CD4-positive, alpha-beta memory T cell (primary cell): ENCODE measurements at regions not wholly inside any gene's neighbourhood (a gene's known extent, or its start where the extent isn't known, plus 50 kb on each side); places are given as distances from the start of the nearest gene placed in this dataset.

Experiments
- CTCF ChIA-PET: fragments of 350-600 bp; sonication (Branson Sonifier 250); formaldehyde crosslinking; loops from one replicate; lab custom pipeline; 2021; ENCODE audit warnings: inconsistent platforms; ENCODE audit not compliant: partially characterized antibody; lab: Charles Lee
- POLR2A ChIA-PET: fragments of 350-600 bp; sonication (Branson Sonifier 250); formaldehyde crosslinking; loops from one replicate; lab custom pipeline; 2021; ENCODE audit not compliant: partially characterized antibody; lab: Charles Lee
- DNase-seq, 5 donors: peaks; one replicate each; pipeline versions ENCODE4 v3.0.0 to v3.0.0-alpha.2; 2020 to 2022; ENCODE audit warnings: mixed read lengths in 1 of 5
- H3K27ac ChIP-seq: one replicate; pipeline ENCODE4 v1.7.0; 2013; ENCODE audit warnings: low read depth, low read length
- H3K27me3 ChIP-seq: 2 replicates; pipeline ENCODE4 v1.7.0; 2013; ENCODE audit warnings: mild to moderate bottlenecking, low read length, moderate library complexity; ENCODE audit not compliant: insufficient read depth
- H3K36me3 ChIP-seq: 2 replicates; pipeline ENCODE4 v1.7.0; 2013; ENCODE audit warnings: mild to moderate bottlenecking, low read length, moderate library complexity; ENCODE audit not compliant: insufficient read depth
- H3K4me1 ChIP-seq: 2 replicates; pipeline ENCODE4 v1.7.0; 2013; ENCODE audit warnings: mild to moderate bottlenecking, low read length, moderate library complexity; ENCODE audit not compliant: insufficient read depth
- H3K4me3 ChIP-seq, 2 donors: one replicate each; pipeline ENCODE4 v1.7.0; 2013; ENCODE audit warnings: low read length in 2 of 2, mild to moderate bottlenecking in 1 of 2
- H3K9me3 ChIP-seq, 2 donors: one replicate each; pipeline ENCODE4 v1.7.0; 2013; ENCODE audit warnings: low read length in 2 of 2, control low read depth in 1 of 2; ENCODE audit not compliant: control insufficient read depth in 1 of 2
- H3K27ac Mint-ChIP-seq, 7 donors: one replicate each; pipeline ENCODE4 v1.8.0; 2020 to 2021; ENCODE audit warnings: mixed read lengths in 7 of 7, mild to moderate bottlenecking in 6 of 7, inconsistent platforms in 3 of 7, moderate library complexity in 3 of 7
- H3K27me3 Mint-ChIP-seq, 2 donors: one replicate each; pipeline ENCODE4 v1.8.0; 2020 to 2021; ENCODE audit warnings: mixed read lengths in 2 of 2
- H3K36me3 Mint-ChIP-seq, 2 donors: one replicate each; pipeline ENCODE4 v1.8.0; 2020 to 2021; ENCODE audit warnings: mixed read lengths in 2 of 2, inconsistent platforms in 1 of 2, mild to moderate bottlenecking in 1 of 2
- H3K4me1 Mint-ChIP-seq, 4 donors: one replicate each; pipeline ENCODE4 v1.8.0; 2020 to 2021; ENCODE audit warnings: mixed read lengths in 4 of 4, mild to moderate bottlenecking in 1 of 4
- H3K4me3 Mint-ChIP-seq, 8 donors: one replicate each; pipeline ENCODE4 v1.8.0; 2020 to 2021; ENCODE audit warnings: mixed read lengths in 8 of 8, mild to moderate bottlenecking in 7 of 8, moderate library complexity in 6 of 8, inconsistent platforms in 3 of 8
- H3K9me3 Mint-ChIP-seq, 8 donors: one replicate each; pipeline ENCODE4 v1.8.0; 2020 to 2021; ENCODE audit warnings: mixed read lengths in 8 of 8, mild to moderate bottlenecking in 5 of 8, inconsistent platforms in 3 of 8, moderate library complexity in 1 of 8
- intact Hi-C: fragments of 100-400 bp; cut with micrococcal nuclease; formaldehyde crosslinking; loops from one replicate; pipeline ENCODE4 v1.15.1; 2023

DNA sequence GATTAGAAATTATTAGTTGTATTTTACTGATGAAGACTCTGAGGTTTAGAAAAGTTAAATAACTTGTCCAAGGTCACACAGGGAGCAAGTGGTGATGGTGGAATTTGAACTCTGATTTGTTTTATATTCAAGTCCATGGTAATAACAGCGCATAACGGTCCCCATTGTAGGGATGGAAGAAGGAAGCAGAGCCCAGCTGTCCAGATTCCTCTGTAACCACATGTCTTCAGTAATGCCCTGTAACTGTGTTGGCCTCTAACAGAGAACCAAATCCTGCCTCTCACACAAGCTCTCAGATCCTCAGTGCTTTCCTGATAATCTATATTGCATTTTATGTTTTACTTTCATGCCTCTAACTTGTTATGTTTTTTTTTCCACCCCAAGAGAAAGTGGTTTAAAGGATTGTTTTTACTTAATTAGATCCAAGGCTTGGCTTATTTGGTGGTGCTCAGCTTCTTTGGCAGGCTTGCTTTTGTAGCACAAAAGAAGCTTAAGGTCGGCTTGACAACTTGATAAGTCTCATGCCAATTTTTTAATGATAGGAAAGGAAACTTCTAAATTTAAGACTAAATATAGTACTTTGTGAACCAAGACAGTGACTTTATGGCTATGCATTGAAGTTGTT lies 105.1 kb upstream of the SEL1L start:
- ChIA-PET CTCF (no interaction called here), POLR2A (no interaction called here)
- Mint-ChIP-seq H3K4me1 (no peaks in the 10 kb centered on the region), H3K27me3 (peaks cover 0 to 1% of the 10 kb centered on the region in 2 donors), H3K36me3 (no peaks in the 10 kb centered on the region), H3K27ac (no peak overlapping the region), H3K9me3 (peaks cover 0 to 5% (median 0%) of the 10 kb centered on the region in 8 donors), H3K4me3 (no peak overlapping the region)
- no peak for DNase-seq
- Histone ChIP-seq H3K9me3 (no peaks in the 10 kb centered on the region), H3K36me3 (no peaks in the 10 kb centered on the region), H3K4me3 (no peak overlapping the region), H3K27me3 (no peaks in the 10 kb centered on the region), H3K27ac (no peak overlapping the region), H3K4me1 (no peaks in the 10 kb centered on the region)
- intact Hi-C loops: no loop called here

DNA sequence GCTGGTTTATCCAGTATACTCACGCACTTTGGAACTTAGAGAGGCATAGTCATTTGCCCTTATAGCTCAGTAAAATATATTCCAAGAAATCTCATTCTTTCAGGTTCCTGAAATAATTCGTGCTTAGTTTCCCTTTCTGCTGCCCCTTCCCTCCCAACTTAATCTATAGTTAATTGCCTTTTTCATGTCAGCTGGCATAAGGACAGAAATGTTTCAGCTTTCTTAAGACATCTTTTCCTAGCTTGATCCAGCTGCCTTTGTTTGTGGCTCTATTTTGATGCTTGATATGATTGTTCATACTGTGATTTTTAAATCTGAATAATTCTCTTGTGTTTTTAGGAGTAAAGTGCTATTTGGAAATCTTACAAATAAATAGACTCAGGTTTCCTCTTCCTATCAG lies 120.0 kb upstream of the SEL1L start:
- Histone ChIP-seq H3K4me1 (no peaks in the 10 kb centered on the region), H3K27ac (no peak overlapping the region), H3K27me3 (no peaks in the 10 kb centered on the region), H3K36me3 (no peaks in the 10 kb centered on the region), H3K9me3 (no peaks in the 10 kb centered on the region), H3K4me3 (no peak overlapping the region)
- Mint-ChIP-seq H3K4me3 (no peak overlapping the region), H3K4me1 (no peaks in the 10 kb centered on the region), H3K36me3 (no peaks in the 10 kb centered on the region), H3K27me3 (peaks cover 0 to 2% of the 10 kb centered on the region in 2 donors), H3K9me3 (peaks cover 0 to 9% (median 1%) of the 10 kb centered on the region in 8 donors), H3K27ac (no peak overlapping the region)
- ChIA-PET CTCF (no interaction called here), POLR2A (no interaction called here)
- no peak for DNase-seq
- intact Hi-C loops: no loop called here

DNA sequence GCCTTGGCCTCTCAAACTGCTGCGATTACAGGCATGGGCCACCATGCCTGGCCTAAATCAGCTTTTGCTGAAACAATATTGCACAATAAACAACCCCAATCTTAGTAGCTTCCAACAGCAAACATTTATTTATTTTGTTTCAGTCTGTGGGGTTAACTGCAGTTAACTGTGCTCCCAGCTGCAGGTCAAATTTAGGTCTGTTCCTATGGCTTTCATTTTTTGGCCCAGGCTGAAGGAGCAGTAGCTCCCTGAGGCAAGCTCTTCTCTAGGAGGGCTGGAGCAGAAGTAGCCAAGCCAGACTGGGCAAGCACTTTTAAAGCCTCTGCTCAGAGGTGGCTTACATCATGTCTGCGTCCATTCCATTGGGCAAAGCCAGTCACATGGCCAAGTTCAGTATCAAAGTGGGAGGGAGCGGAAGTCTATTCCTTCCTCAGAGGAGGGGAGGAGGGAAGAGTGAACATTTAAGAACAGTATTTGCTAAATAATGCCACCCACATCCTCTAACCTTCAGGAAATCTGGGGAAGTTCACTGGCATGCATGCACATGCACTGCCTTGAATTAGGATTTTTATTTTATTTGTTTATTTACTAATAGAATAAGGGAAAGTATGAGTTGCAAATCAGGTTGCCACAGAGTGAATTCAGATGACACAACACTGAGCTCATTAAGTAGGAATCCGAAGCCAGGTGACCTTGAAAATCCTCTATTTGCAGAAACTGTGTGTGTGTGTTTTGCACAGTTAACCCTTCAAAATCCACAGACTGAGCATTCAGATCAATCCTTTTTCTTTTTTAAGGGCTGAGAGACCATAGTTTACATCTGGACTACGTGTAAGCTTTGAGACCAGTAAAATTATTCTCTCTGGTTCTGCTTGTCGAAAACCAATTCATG lies 122.0 kb upstream of the SEL1L start:
- no peaks in the 10 kb centered on the region for H3K27me3 ChIP-seq
- peaks cover 0 to 2% of the 10 kb centered on the region in 2 donors for H3K27me3 Mint-ChIP-seq
- no peak overlapping the region for H3K27ac ChIP-seq
- H3K9me3 ChIP-seq: no peaks in the 10 kb centered on the region
- H3K9me3 Mint-ChIP-seq: peaks cover 0 to 7% (median 2%) of the 10 kb centered on the region in 8 donors
- ChIA-PET CTCF (no interaction called here), POLR2A (no interaction called here)
- DNase-seq: no peak
- intact Hi-C loops: no loop called here
- no peaks in the 10 kb centered on the region for H3K36me3 Mint-ChIP-seq
- H3K4me1 Mint-ChIP-seq: no peaks in the 10 kb centered on the region
- H3K27ac Mint-ChIP-seq: no peak overlapping the region
- H3K4me3 ChIP-seq: no peak overlapping the region
- no peaks in the 10 kb centered on the region for H3K4me1 ChIP-seq
- H3K36me3 ChIP-seq: no peaks in the 10 kb centered on the region
- H3K4me3 Mint-ChIP-seq: no peak overlapping the region

DNA sequence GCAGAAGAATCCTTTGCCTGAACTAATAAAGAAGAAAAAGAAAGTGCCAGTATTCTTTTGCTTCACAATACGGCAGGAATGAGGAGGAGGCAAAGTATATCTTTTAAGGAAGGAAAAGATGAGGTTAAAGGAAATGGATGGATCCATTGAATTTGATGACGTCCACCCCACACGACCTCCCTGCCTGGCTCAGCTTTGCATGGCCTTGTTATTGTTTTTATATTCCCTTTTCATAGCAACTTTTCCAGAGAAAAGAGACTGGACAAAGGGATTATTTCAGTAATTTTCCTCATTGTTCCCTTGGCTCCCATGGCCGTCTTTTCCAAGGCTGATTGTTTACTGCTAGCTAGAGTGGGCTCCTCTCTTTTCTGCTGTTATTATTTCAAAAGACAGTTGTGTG lies 123.2 kb upstream of the SEL1L start:
- no peak overlapping the region for H3K27ac Mint-ChIP-seq
- no peaks in the 10 kb centered on the region for H3K4me1 Mint-ChIP-seq
- H3K4me1 ChIP-seq: no peaks in the 10 kb centered on the region
- intact Hi-C loops: no loop called here
- H3K36me3 ChIP-seq: no peaks in the 10 kb centered on the region
- no peaks in the 10 kb centered on the region for H3K27me3 ChIP-seq
- peaks cover 2% of the 10 kb centered on the region in 2 donors for H3K27me3 Mint-ChIP-seq
- no peak overlapping the region for H3K4me3 ChIP-seq
- no peak for DNase-seq
- ChIA-PET POLR2A (no interaction called here), CTCF (no interaction called here)
- no peak overlapping the region for H3K27ac ChIP-seq
- H3K4me3 Mint-ChIP-seq: no peak overlapping the region
- peaks cover 0 to 7% (median 1%) of the 10 kb centered on the region in 8 donors for H3K9me3 Mint-ChIP-seq
- no peaks in the 10 kb centered on the region for H3K9me3 ChIP-seq
- no peaks in the 10 kb centered on the region for H3K36me3 Mint-ChIP-seq

DNA sequence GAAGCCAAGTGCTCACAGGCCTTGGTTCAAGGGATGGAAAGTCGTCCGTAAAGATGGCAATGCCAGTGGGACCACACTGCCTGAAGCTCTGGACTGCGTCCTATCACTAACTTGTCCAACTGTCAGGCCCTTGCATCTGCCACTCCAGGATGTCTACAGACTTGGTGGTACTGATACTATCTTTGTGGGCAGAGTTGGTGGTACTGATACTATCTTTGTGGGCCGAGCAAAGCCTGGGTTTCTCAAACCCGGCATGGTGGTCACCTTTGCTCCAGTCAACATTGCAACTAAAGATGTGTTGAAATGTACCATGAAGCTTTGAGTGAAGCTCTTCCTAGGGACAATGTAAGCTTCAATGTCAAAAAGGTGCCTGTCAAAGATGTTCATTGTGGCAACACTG lies 128.4 kb upstream of the SEL1L start:
- H3K36me3 ChIP-seq: no peaks in the 10 kb centered on the region
- POLR2A ChIA-PET: no interaction called here
- no peaks in the 10 kb centered on the region for H3K4me1 ChIP-seq
- peaks cover 0 to 4% (median 0%) of the 10 kb centered on the region in 8 donors for H3K9me3 Mint-ChIP-seq
- no peak overlapping the region for H3K4me3 Mint-ChIP-seq
- H3K4me1 Mint-ChIP-seq: no peaks in the 10 kb centered on the region
- no peaks in the 10 kb centered on the region for H3K9me3 ChIP-seq
- H3K27me3 Mint-ChIP-seq: peaks cover 1 to 2% of the 10 kb centered on the region in 2 donors
- no peak overlapping the region for H3K4me3 ChIP-seq
- H3K27me3 ChIP-seq: no peaks in the 10 kb centered on the region
- no peak overlapping the region for H3K27ac Mint-ChIP-seq
- no peak overlapping the region for H3K27ac ChIP-seq
- DNase-seq: no peak
- intact Hi-C loops: no loop called here
- CTCF ChIA-PET: no interaction called here
- no peaks in the 10 kb centered on the region for H3K36me3 Mint-ChIP-seq

DNA sequence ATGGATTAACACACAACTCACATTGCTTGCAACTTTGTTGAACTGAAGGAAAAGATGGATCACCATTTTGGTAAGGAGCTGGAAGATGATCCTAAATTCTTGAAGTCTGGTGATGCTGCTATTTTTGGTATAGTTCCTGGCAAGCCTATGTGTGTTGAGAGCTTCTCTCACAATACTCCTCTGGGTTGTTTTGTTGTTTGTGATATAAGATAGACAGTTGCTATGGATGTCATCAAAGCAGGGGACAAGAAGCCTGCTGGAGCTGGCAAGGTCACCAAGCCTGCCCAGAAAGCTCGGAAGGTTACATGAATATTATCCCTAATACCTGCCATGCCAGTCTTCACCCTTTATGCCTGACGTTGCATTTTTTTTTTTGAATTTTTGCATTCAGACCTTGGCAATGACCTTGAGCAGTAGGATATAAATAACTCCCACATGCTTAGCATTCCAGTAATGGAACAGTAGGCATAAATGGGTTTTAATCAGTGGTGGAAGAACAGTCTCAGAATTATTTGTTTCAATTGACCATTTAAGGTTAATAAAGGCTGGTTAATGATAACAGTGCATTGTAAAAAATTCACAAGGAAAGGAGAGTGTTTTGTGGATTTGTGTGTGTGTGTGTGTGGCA lies 129.0 kb upstream of the SEL1L start:
- Mint-ChIP-seq H3K27me3 (peaks cover 2% of the 10 kb centered on the region in 2 donors), H3K4me3 (no peak overlapping the region), H3K9me3 (peaks cover 0 to 4% (median 0%) of the 10 kb centered on the region in 8 donors), H3K36me3 (no peaks in the 10 kb centered on the region), H3K27ac (no peak overlapping the region), H3K4me1 (no peaks in the 10 kb centered on the region)
- ChIA-PET POLR2A (no interaction called here), CTCF (no interaction called here)
- H3K4me1 ChIP-seq: no peaks in the 10 kb centered on the region
- no peak overlapping the region for H3K4me3 ChIP-seq
- intact Hi-C loops: no loop called here
- no peaks in the 10 kb centered on the region for H3K36me3 ChIP-seq
- H3K9me3 ChIP-seq: no peaks in the 10 kb centered on the region
- H3K27ac ChIP-seq: no peak overlapping the region
- DNase-seq: no peak
- H3K27me3 ChIP-seq: no peaks in the 10 kb centered on the region

DNA sequence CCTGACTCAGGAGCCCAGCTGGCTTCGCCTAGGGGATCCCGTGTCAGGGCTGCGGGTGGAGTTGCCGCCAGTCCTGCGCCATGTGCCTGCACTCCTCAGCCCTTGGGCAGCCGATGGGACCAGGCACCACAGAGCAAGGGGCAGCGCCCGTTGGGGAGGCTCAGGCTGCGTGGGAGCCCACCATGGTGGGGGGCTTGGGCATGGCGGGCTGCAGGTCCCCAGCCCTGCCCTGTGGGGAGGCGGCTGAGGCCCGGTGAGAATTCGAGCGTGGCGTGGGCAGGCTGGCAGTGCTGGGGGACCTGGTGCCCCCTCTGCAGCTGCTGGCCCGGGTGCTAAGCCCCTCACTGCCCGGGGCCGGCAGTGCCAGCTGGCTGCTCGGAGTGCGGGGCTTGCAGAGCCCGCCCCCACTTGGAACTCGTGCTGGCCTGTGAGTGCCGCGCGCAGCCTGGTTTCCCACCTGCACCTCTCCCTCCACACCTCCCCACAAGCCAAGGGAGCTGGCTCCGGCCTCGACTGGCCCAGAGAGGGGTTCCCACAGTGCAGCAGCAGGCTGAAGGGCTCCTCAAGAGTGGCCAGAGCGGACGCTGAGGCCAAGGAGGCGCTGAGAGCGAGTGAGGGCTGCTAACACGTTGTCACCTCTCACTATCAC lies 135.1 kb upstream of the SEL1L start:
- Mint-ChIP-seq H3K36me3 (no peaks in the 10 kb centered on the region), H3K4me1 (no peaks in the 10 kb centered on the region), H3K27me3 (peaks cover 0 to 2% of the 10 kb centered on the region in 2 donors), H3K27ac (no peak overlapping the region), H3K4me3 (no peak overlapping the region), H3K9me3 (peaks cover 0 to 7% (median 3%) of the 10 kb centered on the region in 8 donors)
- H3K4me1 ChIP-seq: no peaks in the 10 kb centered on the region
- no peaks in the 10 kb centered on the region for H3K27me3 ChIP-seq
- DNase-seq: no peak
- H3K4me3 ChIP-seq: no peak overlapping the region
- no peaks in the 10 kb centered on the region for H3K36me3 ChIP-seq
- CTCF ChIA-PET: no interaction called here
- no peak overlapping the region for H3K27ac ChIP-seq
- no peaks in the 10 kb centered on the region for H3K9me3 ChIP-seq
- POLR2A ChIA-PET: no interaction called here
- intact Hi-C loops: no loop called here
